Osteocyte (in vitro differentiated cells): ENCODE measurements at regions not wholly inside any gene's neighbourhood (a gene's known extent, or its start where the extent isn't known, plus 50 kb on each side); places are given as distances from the start of the nearest gene placed in this dataset.

Source experiments
- DNase-seq: peaks from one replicate; pipeline ENCODE4 v3.0.0; 2021; ENCODE audit warnings: mixed read lengths; ENCODE audit not compliant: unreplicated experiment; ENCODE audit errors: extremely low spot score
- H3K27ac Mint-ChIP-seq: one replicate; pipeline ENCODE4 v1.8.0; 2021; ENCODE audit warnings: mild to moderate bottlenecking, mixed read lengths; ENCODE audit not compliant: unreplicated experiment
- H3K27me3 Mint-ChIP-seq: one replicate; pipeline ENCODE4 v1.8.0; 2021; ENCODE audit warnings: mixed read lengths; ENCODE audit not compliant: unreplicated experiment
- H3K36me3 Mint-ChIP-seq: one replicate; pipeline ENCODE4 v1.8.0; 2021; ENCODE audit warnings: mixed read lengths; ENCODE audit not compliant: unreplicated experiment
- H3K4me1 Mint-ChIP-seq: one replicate; pipeline ENCODE4 v1.8.0; 2021; ENCODE audit warnings: mixed read lengths; ENCODE audit not compliant: unreplicated experiment
- H3K4me3 Mint-ChIP-seq: one replicate; pipeline ENCODE4 v1.8.0; 2021; ENCODE audit warnings: mild to moderate bottlenecking, moderate library complexity, mixed read lengths; ENCODE audit not compliant: unreplicated experiment
- H3K9me3 Mint-ChIP-seq: one replicate; pipeline ENCODE4 v1.8.0; 2021; ENCODE audit warnings: mixed read lengths; ENCODE audit not compliant: unreplicated experiment
- CTCF ChIP-seq: fragments of 200-600 bp; sonication (generic); IDR thresholded peaks from 2 replicates; pipeline ENCODE4 v1.5.0; 2021; ENCODE audit warnings: antibody characterized with exemption, mild to moderate bottlenecking, moderate library complexity

DNA sequence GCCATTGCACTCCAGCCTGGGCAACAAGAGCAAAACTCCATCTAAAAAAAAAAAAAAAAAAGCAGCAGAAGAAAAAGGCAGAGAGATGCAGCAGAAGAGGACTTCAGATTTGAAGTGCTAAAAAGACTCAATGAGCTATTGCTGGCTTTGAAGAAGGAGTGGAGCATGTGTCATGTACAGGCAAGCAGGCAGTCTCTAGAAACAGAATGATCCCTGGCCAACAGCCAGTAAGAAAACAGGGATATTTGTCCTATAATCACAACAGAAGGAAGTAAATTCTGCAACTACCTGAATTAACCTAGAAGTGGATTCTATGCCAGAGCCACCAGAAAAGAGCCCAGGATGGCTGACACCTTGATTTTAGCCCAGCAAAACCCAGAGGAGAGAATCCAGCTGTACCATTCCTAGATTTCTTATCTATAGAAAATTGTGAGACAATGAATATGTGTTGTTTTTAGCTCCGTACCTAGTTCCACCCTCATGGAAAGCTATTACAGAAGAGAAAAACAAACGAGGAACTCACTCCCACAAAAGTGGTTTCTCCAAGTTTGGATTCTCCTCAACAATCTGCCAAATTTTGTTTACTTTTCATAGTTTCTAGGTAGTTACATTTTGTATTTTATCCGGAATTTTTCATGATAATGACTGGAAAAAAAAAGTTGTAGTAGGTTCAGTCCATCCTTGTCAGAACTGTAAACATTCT, 198.2 kb upstream of the GNAI1 start:
- no peak for TF ChIP-seq CTCF
- Mint-ChIP-seq H3K36me3 (no peaks in the 10 kb centered on the region), H3K27me3 (peaks cover 15% of the 10 kb centered on the region), H3K27ac (no peak overlapping the region), H3K4me1 (no peaks in the 10 kb centered on the region), H3K4me3 (no peak overlapping the region), H3K9me3 (no peaks in the 10 kb centered on the region)
- DNase-seq, result no peak

DNA sequence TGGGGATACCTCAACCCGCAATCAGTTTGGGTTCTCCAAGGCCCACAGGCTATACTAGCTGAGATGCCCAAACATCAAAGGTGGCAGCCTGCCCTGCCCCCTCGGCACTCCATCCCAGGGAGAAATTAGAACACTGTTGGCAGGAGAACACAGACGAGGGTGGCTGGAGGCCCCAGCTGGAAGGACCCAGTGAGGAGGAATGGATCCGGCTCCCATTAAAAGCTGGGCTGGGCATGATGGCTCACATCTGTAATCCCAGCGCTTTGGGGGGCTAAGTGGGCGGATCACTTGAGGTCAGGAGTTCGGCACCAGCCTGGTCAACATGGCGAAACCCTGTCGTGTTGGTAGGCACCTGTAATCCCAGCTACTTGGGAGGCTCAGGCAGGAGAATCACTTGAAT, 199.9 kb upstream of the GNAI1 start:
- Mint-ChIP-seq H3K27ac (no peak overlapping the region), H3K9me3 (no peaks in the 10 kb centered on the region), H3K36me3 (no peaks in the 10 kb centered on the region), H3K4me3 (no peak overlapping the region), H3K4me1 (no peaks in the 10 kb centered on the region), H3K27me3 (peaks cover 18% of the 10 kb centered on the region)
- no peak for TF ChIP-seq CTCF
- no peak for DNase-seq

GRCh38 chr7:79933144-79933543, 201.5 kb upstream of the GNAI1 start:
- Mint-ChIP-seq H3K4me1 (no peaks in the 10 kb centered on the region), H3K36me3 (no peaks in the 10 kb centered on the region), H3K27me3 (peaks cover 18% of the 10 kb centered on the region), H3K27ac (no peak overlapping the region), H3K4me3 (no peak overlapping the region), H3K9me3 (no peaks in the 10 kb centered on the region)
- no peak for TF ChIP-seq CTCF
- no peak for DNase-seq

- DNase-seq, result no peak
- Mint-ChIP-seq H3K4me1 (no peaks in the 10 kb centered on the region), H3K36me3 (no peaks in the 10 kb centered on the region), H3K27me3 (peaks cover 13% of the 10 kb centered on the region), H3K27ac (no peak overlapping the region), H3K4me3 (no peak overlapping the region), H3K9me3 (no peaks in the 10 kb centered on the region)
- no peak for TF ChIP-seq CTCF
Measured at GRCh38 chr7:79930604-79931003, 204.0 kb upstream of the GNAI1 start.

GRCh38 chr7:79927116-79927515, 207.5 kb upstream of the GNAI1 start:
- peaks cover 10% of the 10 kb centered on the region for H3K27me3 Mint-ChIP-seq
- no peak overlapping the region for H3K27ac Mint-ChIP-seq
- H3K4me3 Mint-ChIP-seq, result no peak overlapping the region
- no peaks in the 10 kb centered on the region for H3K9me3 Mint-ChIP-seq
- TF ChIP-seq CTCF, result no peak
- DNase-seq, result no peak
- H3K36me3 Mint-ChIP-seq, result no peaks in the 10 kb centered on the region
- no peaks in the 10 kb centered on the region for H3K4me1 Mint-ChIP-seq
